ENCODE measurements at regions not wholly inside any gene's neighbourhood (a gene's known extent, or its start where the extent isn't known, plus 50 kb on each side); places are given as distances from the start of the nearest gene placed in this dataset.
"Not testable (repeated sequence)": the region's sequence is repeated elsewhere in the genome, so short reads cannot be mapped to it uniquely, and the experiment has no call there.

- no peak for DNase-seq (ENCODE audit: low read depth in 2 of 2)
Observed at GRCh38 chr10:8670461-8670860, 616.0 kb downstream of the GATA3 start.

GRCh38 chr10:8674230-8674629 lies 619.7 kb downstream of the GATA3 start:
- DNase-seq (ENCODE audit: low read depth in 2 of 2), result no peak

- DNase-seq (ENCODE audit: low read depth in 2 of 2), result no peak
Observed at GRCh38 chr10:8677642-8678041, 623.2 kb downstream of the GATA3 start.

- not testable (repeated sequence) for DNase-seq (ENCODE audit: low read depth in 2 of 2)
Observed at GRCh38 chr10:8684916-8685315, 630.4 kb downstream of the GATA3 start.

- DNase-seq (ENCODE audit: low read depth in 2 of 2), result no peak
Observed at GRCh38 chr10:8688881-8689280, 634.4 kb downstream of the GATA3 start.

GRCh38 chr10:8691498-8692017 lies 637.1 kb downstream of the GATA3 start:
- DNase-seq (ENCODE audit: low read depth in 2 of 2), result no peak

GRCh38 chr10:8693635-8694034 lies 639.1 kb downstream of the GATA3 start:
- not testable (repeated sequence) for DNase-seq (ENCODE audit: low read depth in 2 of 2)

GRCh38 chr10:8696746-8697145 lies 642.3 kb downstream of the GATA3 start:
- DNase-seq (ENCODE audit: low read depth in 2 of 2), result no peak

GRCh38 chr10:8700689-8701088 lies 646.2 kb downstream of the GATA3 start:
- no peak for DNase-seq (ENCODE audit: low read depth in 2 of 2)

GRCh38 chr10:8702181-8702580 lies 647.7 kb downstream of the GATA3 start:
- no peak for DNase-seq (ENCODE audit: low read depth in 2 of 2)

GRCh38 chr10:8705415-8705814 lies 650.9 kb downstream of the GATA3 start:
- no peak for DNase-seq (ENCODE audit: low read depth in 2 of 2)

- no peak for DNase-seq (ENCODE audit: low read depth in 2 of 2)
Observed at GRCh38 chr10:8712656-8713055, 658.2 kb downstream of the GATA3 start.

- no peak for DNase-seq (ENCODE audit: low read depth in 2 of 2)
Observed at GRCh38 chr10:8719971-8720370, 665.5 kb downstream of the GATA3 start.

- DNase-seq (ENCODE audit: low read depth in 2 of 2), result no peak
Observed at GRCh38 chr10:8721650-8722049, 667.2 kb downstream of the GATA3 start.

- DNase-seq (ENCODE audit: low read depth in 2 of 2), result no peak
Observed at GRCh38 chr10:8722835-8723234, 668.3 kb downstream of the GATA3 start.

- DNase-seq (ENCODE audit: low read depth in 2 of 2), result no peak
Observed at GRCh38 chr10:8725343-8725742, 670.9 kb downstream of the GATA3 start.

GRCh38 chr10:8726084-8726778 lies 671.7 kb downstream of the GATA3 start:
- no peak for DNase-seq (ENCODE audit: low read depth in 2 of 2)

- no peak for DNase-seq (ENCODE audit: low read depth in 2 of 2)
Observed at GRCh38 chr10:8726779-8727084, 672.2 kb downstream of the GATA3 start.

GRCh38 chr10:8731121-8732095 lies 676.9 kb downstream of the GATA3 start:
- no peak for DNase-seq (ENCODE audit: low read depth in 2 of 2)

GRCh38 chr10:8738987-8739386 lies 684.5 kb downstream of the GATA3 start:
- no peak for DNase-seq (ENCODE audit: low read depth in 2 of 2)

- no peak for DNase-seq (ENCODE audit: low read depth in 2 of 2)
Observed at GRCh38 chr10:8752146-8752843, 697.8 kb downstream of the GATA3 start.

GRCh38 chr10:8758029-8758428 lies 703.5 kb downstream of the GATA3 start:
- no peak for DNase-seq (ENCODE audit: low read depth in 2 of 2)
